GM12878 (cell line): ENCODE measurements at regions not wholly inside any gene's neighbourhood (a gene's known extent, or its start where the extent isn't known, plus 50 kb on each side); places are given as distances from the start of the nearest gene placed in this dataset.

Experiments
- GABPA ChIP-seq: IDR thresholded peaks from 2 replicates; pipeline ENCODE4 v1.6.1; 2014; ENCODE audit warnings: antibody characterized with exemption, low read depth, mild to moderate bottlenecking, inconsistent platforms
- GATAD2B ChIP-seq: fragments of 450-650 bp; conservative IDR thresholded peaks from 2 replicates; pipeline ENCODE4 v1.6.1; 2017; ENCODE audit warnings: low read depth, mild to moderate bottlenecking, moderate library complexity
- HDAC6 ChIP-seq: fragments of 200-600 bp; sonication (generic); IDR thresholded peaks from one replicate; pipeline ENCODE4 v1.8.0; 2017; ENCODE audit warnings: antibody characterized with exemption; ENCODE audit not compliant: unreplicated experiment
- IKZF1 ChIP-seq: fragments of 450-650 bp; conservative IDR thresholded peaks from 2 replicates; pipeline ENCODE4 v1.6.1; 2017; ENCODE audit warnings: antibody characterized with exemption, mild to moderate bottlenecking
- NRF1 ChIP-seq: conservative IDR thresholded peaks from 2 replicates; pipeline ENCODE4 v1.6.1; 2011; ENCODE audit warnings: mild to moderate bottlenecking, low read depth, low read length, improper control_type of control experiment
- POLR2A ChIP-seq: IDR thresholded peaks from 2 replicates; pipeline ENCODE4 v1.6.1; 2011; ENCODE audit warnings: low read depth, mild to moderate bottlenecking, low read length
- SIN3A ChIP-seq: IDR thresholded peaks from 2 replicates; pipeline ENCODE4 v1.6.1; 2012; ENCODE audit warnings: low read depth, low read length, improper control_type of control experiment
- TF ChIP-seq, protein P1 (sequence below), 3 experiments: IDR thresholded peaks in 2 of 3; conservative IDR thresholded peaks in 1 of 3; 2 replicates each; pipeline ENCODE4 v1.5.1; 2011; ENCODE audit warnings: low read depth in 3 of 3, low read length in 3 of 3, mild to moderate bottlenecking in 3 of 3, control low read depth in 2 of 3, moderate library complexity in 2 of 3, inconsistent platforms in 1 of 3, mixed read lengths in 1 of 3; ENCODE audit not compliant: control insufficient read depth in 2 of 3, insufficient read depth in 1 of 3; ENCODE audit errors: extremely low read depth in 1 of 3

DNA sequence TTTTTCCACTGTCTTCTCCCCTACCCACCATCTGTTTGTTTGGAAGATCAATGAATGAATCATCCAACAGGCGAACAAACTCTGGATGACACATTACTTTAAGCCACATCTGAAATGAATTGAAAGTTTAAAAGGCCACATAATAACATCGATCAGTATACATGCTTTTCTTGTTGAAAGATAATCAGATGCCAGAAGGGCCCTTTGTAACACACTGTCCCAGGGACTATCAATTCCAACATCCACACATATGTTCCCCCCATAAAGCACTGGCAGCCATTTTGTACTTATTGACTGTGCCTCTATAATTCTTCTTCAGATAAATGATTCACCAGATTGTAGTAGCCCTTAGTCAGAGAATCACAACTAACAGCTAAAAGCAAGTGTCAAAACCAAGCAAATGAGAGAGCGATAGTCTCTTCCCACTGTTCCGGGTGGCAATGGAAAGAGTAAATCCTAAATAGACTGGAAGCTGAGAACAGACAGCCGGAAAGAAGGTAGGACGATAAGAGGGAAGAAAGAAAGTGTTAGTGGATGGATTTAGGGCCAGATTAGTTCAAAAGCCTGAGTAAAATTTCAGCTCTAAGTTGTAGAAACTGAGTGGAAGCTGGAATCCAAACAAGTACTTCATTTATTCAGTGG is 184.9 kb upstream of the TENT5A start:
- no peak for TF ChIP-seq HDAC6
- no peak for TF ChIP-seq GABPA
- TF ChIP-seq, protein P1, sequence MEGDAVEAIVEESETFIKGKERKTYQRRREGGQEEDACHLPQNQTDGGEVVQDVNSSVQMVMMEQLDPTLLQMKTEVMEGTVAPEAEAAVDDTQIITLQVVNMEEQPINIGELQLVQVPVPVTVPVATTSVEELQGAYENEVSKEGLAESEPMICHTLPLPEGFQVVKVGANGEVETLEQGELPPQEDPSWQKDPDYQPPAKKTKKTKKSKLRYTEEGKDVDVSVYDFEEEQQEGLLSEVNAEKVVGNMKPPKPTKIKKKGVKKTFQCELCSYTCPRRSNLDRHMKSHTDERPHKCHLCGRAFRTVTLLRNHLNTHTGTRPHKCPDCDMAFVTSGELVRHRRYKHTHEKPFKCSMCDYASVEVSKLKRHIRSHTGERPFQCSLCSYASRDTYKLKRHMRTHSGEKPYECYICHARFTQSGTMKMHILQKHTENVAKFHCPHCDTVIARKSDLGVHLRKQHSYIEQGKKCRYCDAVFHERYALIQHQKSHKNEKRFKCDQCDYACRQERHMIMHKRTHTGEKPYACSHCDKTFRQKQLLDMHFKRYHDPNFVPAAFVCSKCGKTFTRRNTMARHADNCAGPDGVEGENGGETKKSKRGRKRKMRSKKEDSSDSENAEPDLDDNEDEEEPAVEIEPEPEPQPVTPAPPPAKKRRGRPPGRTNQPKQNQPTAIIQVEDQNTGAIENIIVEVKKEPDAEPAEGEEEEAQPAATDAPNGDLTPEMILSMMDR (IDR thresholded peaks at IDR 0.05 in 2 of 3, conservative IDR thresholded peaks at IDR 0.05 in 1 of 3; ENCODE audit: control insufficient read depth in 2 of 3, extremely low read depth in 1 of 3, insufficient read depth in 1 of 3, low read depth in 3 of 3, low read length in 3 of 3): no peak
- TF ChIP-seq GATAD2B: no peak
- TF ChIP-seq NRF1: no peak
- no peak for TF ChIP-seq POLR2A
- TF ChIP-seq SIN3A: no peak
- no peak for TF ChIP-seq IKZF1
